HL-60 (cell line): ENCODE measurements at regions not wholly inside any gene's neighbourhood (a gene's known extent, or its start where the extent isn't known, plus 50 kb on each side); places are given as distances from the start of the nearest gene placed in this dataset.

Experiments used
- DNase-seq, 2 experiments: peaks; one replicate each; pipeline ENCODE4 v3.0.0-alpha.2; 2010 to 2020; ENCODE audit warnings: low read depth in 1 of 2, low spot score in 1 of 2
- H3K27ac ChIP-seq: fragments of 250-450 bp; sonication (Bioruptor Pico); replicated peaks from 2 replicates; pipeline ENCODE4 v1.5.1; 2020; ENCODE audit warnings: mild to moderate bottlenecking, moderate library complexity
- H3K27me3 ChIP-seq: fragments of 250-450 bp; sonication (Bioruptor Pico); 2 replicates; pipeline ENCODE4 v1.5.1; 2021; ENCODE audit warnings: mild to moderate bottlenecking, moderate library complexity; ENCODE audit not compliant: insufficient read depth, poor library complexity, severe bottlenecking
- H3K4me3 ChIP-seq: replicated peaks from 2 replicates; pipeline ENCODE4 v1.5.1; 2011; ENCODE audit warnings: mild to moderate bottlenecking, control low read depth, low read length; ENCODE audit not compliant: insufficient read depth
- GABPA ChIP-seq: IDR thresholded peaks from 2 replicates; pipeline ENCODE4 v1.6.1; 2012; ENCODE audit warnings: low read depth
- POLR2AphosphoS5 ChIP-seq: IDR thresholded peaks from 2 replicates; pipeline ENCODE4 v1.6.1; 2012; ENCODE audit warnings: low read depth
- SPI1 ChIP-seq: IDR thresholded peaks from 2 replicates; pipeline ENCODE4 v1.6.1; 2012; ENCODE audit warnings: low read depth, mild to moderate bottlenecking, borderline replicate concordance
- TF ChIP-seq, protein P1 (sequence below): IDR thresholded peaks from 2 replicates; pipeline ENCODE4 v1.6.1; 2012; ENCODE audit warnings: low read depth; ENCODE audit not compliant: insufficient replicate concordance
- TF ChIP-seq, protein P2 (sequence below): IDR thresholded peaks from one replicate; pipeline ENCODE4 v1.5.1; 2011; ENCODE audit warnings: low read length, control low read depth, inconsistent platforms; ENCODE audit not compliant: insufficient read depth

DNA sequence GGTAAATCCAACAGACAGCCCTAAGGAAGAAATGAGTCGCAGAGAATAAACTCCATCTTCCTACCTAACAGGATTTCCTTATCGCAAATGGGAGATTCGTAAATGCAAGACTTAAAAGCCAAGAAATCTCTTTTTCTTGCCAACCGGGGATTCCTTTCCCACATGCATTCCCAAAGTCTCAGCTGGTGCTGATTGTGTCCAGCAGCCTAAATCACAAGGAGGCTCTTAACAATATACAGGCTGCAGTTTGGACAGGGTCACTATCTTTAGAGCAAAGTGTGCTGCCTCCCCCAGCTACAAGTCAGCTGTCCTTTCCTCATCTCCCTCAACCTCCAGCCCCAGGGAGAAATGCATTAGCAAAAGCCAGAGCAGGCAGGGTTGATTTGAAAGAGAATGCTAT is 189.8 kb upstream of the PLXNA2 start:
- H3K27me3 ChIP-seq, result no peaks in the 10 kb centered on the region
- H3K27ac ChIP-seq, result no peak overlapping the region
- DNase-seq, result no peak
- no peak for TF ChIP-seq GABPA
- H3K4me3 ChIP-seq, result no peak overlapping the region

DNA sequence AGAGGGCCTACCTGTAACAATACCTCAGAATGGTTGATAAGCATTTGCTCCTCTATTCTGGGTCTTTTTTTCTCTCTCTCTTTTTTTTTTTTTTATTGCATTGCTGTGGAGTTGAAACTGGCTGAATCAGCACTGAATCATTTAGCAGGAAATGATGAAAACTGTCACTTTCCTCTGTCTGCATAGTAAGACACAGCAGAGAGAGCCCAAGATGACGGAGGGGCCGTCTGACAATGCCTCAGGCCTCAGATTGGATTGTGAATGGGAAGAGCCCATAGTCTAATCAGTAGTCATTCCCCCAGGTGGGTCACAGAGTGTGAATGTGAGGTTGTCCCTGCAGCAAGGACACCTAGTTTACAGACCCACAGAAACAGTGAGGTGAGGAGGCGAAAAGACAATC is 193.2 kb upstream of the PLXNA2 start:
- H3K4me3 ChIP-seq, result no peak overlapping the region
- DNase-seq, result no peak
- H3K27me3 ChIP-seq, result no peaks in the 10 kb centered on the region
- TF ChIP-seq SPI1 (no peak), GABPA (no peak), POLR2AphosphoS5 (no peak)
- TF ChIP-seq, protein P1, sequence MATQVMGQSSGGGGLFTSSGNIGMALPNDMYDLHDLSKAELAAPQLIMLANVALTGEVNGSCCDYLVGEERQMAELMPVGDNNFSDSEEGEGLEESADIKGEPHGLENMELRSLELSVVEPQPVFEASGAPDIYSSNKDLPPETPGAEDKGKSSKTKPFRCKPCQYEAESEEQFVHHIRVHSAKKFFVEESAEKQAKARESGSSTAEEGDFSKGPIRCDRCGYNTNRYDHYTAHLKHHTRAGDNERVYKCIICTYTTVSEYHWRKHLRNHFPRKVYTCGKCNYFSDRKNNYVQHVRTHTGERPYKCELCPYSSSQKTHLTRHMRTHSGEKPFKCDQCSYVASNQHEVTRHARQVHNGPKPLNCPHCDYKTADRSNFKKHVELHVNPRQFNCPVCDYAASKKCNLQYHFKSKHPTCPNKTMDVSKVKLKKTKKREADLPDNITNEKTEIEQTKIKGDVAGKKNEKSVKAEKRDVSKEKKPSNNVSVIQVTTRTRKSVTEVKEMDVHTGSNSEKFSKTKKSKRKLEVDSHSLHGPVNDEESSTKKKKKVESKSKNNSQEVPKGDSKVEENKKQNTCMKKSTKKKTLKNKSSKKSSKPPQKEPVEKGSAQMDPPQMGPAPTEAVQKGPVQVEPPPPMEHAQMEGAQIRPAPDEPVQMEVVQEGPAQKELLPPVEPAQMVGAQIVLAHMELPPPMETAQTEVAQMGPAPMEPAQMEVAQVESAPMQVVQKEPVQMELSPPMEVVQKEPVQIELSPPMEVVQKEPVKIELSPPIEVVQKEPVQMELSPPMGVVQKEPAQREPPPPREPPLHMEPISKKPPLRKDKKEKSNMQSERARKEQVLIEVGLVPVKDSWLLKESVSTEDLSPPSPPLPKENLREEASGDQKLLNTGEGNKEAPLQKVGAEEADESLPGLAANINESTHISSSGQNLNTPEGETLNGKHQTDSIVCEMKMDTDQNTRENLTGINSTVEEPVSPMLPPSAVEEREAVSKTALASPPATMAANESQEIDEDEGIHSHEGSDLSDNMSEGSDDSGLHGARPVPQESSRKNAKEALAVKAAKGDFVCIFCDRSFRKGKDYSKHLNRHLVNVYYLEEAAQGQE, result no peak
- TF ChIP-seq, protein P2, sequence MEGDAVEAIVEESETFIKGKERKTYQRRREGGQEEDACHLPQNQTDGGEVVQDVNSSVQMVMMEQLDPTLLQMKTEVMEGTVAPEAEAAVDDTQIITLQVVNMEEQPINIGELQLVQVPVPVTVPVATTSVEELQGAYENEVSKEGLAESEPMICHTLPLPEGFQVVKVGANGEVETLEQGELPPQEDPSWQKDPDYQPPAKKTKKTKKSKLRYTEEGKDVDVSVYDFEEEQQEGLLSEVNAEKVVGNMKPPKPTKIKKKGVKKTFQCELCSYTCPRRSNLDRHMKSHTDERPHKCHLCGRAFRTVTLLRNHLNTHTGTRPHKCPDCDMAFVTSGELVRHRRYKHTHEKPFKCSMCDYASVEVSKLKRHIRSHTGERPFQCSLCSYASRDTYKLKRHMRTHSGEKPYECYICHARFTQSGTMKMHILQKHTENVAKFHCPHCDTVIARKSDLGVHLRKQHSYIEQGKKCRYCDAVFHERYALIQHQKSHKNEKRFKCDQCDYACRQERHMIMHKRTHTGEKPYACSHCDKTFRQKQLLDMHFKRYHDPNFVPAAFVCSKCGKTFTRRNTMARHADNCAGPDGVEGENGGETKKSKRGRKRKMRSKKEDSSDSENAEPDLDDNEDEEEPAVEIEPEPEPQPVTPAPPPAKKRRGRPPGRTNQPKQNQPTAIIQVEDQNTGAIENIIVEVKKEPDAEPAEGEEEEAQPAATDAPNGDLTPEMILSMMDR, result no peak
- H3K27ac ChIP-seq, result no peak overlapping the region

DNA sequence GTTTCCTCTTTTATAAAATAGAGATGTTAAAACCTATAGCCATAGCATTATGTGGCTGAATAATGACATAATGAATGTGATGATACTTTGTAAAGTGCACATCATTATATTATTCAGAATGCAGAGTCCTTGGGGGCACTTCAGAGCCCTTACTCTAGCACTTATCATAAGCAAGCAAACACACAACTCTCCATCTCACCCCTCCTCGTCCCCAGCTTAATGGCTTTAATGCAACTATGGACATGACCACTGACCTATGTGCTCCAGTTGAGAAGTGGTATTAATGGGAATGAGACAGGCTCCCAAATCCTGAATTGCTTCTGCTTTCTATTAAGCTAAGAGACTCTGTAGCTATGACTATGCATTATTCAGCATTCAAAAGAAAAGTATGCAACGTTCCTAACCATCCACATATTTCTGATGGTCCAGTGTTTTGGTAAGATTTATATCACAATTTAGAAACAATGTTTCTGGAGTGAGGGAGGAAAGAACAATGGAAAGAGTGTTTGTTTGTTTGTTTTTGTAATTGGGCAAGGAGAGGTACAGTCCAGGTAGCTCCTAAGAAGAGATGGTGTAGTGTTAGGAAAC is 194.0 kb upstream of the PLXNA2 start:
- TF ChIP-seq, protein P2, result no peak
- Histone ChIP-seq H3K27me3 (no peaks in the 10 kb centered on the region), H3K4me3 (no peak overlapping the region), H3K27ac (no peak overlapping the region)
- no peak for DNase-seq

DNA sequence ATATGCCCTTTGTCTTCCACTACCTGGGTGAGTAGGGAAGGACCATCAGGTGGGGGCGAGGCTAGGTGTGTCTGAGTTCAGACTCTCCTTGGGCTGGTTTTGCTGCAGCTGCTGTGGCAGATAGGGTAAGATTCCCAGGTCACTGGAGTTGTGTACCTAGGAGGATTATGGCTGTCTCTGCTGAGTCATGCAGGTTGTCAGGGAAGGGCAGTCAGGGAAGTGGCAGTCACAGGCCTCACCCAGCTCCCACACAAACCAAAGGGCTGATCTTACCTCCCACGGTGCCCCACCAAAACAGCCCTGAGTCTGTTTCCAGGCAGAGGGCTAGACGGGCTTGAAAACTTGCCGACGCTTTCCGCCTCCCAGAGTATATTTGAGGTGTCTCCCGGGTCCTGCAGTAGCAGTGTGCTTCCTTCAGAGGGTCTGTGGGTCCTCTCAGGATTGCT is 201.6 kb upstream of the PLXNA2 start:
- H3K4me3 ChIP-seq, result no peak overlapping the region
- TF ChIP-seq POLR2AphosphoS5, result no peak
- TF ChIP-seq, protein P2, result no peak
- TF ChIP-seq, protein P1, result no peak
- TF ChIP-seq SPI1, result no peak
- no peak for TF ChIP-seq GABPA
- no peaks in the 10 kb centered on the region for H3K27me3 ChIP-seq
- DNase-seq, result no peak
- H3K27ac ChIP-seq, result no peak overlapping the region
